ENCODE measurements at regions not wholly inside any gene's neighbourhood (a gene's known extent, or its start where the extent isn't known, plus 50 kb on each side); places are given as distances from the start of the nearest gene placed in this dataset.

DNA sequence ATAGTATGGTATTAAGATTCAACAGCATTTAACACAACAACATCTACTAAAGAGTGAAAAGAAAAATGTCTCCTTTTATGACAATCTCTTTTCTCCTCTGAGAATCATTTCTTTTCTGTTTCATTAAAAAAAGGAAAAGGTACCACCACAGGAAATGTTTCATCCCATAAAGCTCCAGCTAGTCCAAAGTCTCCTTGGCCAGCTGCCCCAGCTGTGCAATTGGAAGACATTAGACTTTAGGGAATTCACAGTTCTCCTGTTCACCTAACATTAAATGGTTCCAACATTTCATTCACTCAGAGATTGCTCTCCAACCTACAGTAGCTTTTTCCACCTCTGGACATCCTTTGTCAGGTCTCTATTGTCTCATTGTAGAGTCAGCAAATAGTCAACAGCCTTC, 78.7 kb upstream of the YPEL5 start:
- TF ChIP-seq, protein P1, sequence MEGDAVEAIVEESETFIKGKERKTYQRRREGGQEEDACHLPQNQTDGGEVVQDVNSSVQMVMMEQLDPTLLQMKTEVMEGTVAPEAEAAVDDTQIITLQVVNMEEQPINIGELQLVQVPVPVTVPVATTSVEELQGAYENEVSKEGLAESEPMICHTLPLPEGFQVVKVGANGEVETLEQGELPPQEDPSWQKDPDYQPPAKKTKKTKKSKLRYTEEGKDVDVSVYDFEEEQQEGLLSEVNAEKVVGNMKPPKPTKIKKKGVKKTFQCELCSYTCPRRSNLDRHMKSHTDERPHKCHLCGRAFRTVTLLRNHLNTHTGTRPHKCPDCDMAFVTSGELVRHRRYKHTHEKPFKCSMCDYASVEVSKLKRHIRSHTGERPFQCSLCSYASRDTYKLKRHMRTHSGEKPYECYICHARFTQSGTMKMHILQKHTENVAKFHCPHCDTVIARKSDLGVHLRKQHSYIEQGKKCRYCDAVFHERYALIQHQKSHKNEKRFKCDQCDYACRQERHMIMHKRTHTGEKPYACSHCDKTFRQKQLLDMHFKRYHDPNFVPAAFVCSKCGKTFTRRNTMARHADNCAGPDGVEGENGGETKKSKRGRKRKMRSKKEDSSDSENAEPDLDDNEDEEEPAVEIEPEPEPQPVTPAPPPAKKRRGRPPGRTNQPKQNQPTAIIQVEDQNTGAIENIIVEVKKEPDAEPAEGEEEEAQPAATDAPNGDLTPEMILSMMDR (conservative IDR thresholded peaks at IDR 0.05 in 1 of 2, IDR thresholded peaks at IDR 0.05 in 1 of 2; ENCODE audit: low read depth in 1 of 2, low read length in 2 of 2) = no peak
- no peak for TF ChIP-seq EZH2 (IDR thresholded peaks at IDR 0.05; ENCODE audit: low read length, missing control alignments)
